GM23338 (cell line): ENCODE measurements at regions not wholly inside any gene's neighbourhood (a gene's known extent, or its start where the extent isn't known, plus 50 kb on each side); places are given as distances from the start of the nearest gene placed in this dataset.

Experiments
- ATAC-seq: fragments of 200-7000 bp; cut with Tn5 transposase; 3 replicates; pipeline ENCODE4 v1.9.1; 2020
- DNase-seq: peaks from one replicate; pipeline ENCODE4 v3.0.0-alpha.2; 2015; ENCODE audit warnings: low spot score
- H2AFZ ChIP-seq: fragments of 200-600 bp; sonication (generic); 2 replicates; pipeline ENCODE4 v1.8.0; 2016; ENCODE audit warnings: antibody characterized with exemption, mild to moderate bottlenecking, moderate library complexity
- H3F3A ChIP-seq: fragments of 200-600 bp; sonication (generic); replicated peaks from 2 replicates; pipeline ENCODE4 v1.8.0; 2017; ENCODE audit warnings: antibody characterized with exemption, mixed run types, low read depth
- H3K27ac ChIP-seq: fragments of 200-600 bp; sonication (generic); 2 replicates; pipeline ENCODE4 v1.6.1; 2016; ENCODE audit warnings: low read depth
- H3K27me3 ChIP-seq: fragments of 200-600 bp; sonication (generic); 2 replicates; pipeline ENCODE4 v1.8.0; 2016; ENCODE audit warnings: mild to moderate bottlenecking, mixed run types, moderate library complexity; ENCODE audit not compliant: insufficient read depth
- H3K36me3 ChIP-seq: fragments of 200-600 bp; sonication (generic); 2 replicates; pipeline ENCODE4 v1.8.0; 2016; ENCODE audit warnings: mild to moderate bottlenecking; ENCODE audit not compliant: insufficient read depth
- H3K4me1 ChIP-seq: fragments of 200-600 bp; sonication (generic); 2 replicates; pipeline ENCODE4 v1.8.0; 2016; ENCODE audit warnings: mild to moderate bottlenecking, moderate library complexity; ENCODE audit not compliant: insufficient read depth
- H3K4me2 ChIP-seq: fragments of 200-600 bp; sonication (generic); 2 replicates; pipeline ENCODE4 v1.7.1; 2017; ENCODE audit warnings: mixed run types
- H3K4me3 ChIP-seq: fragments of 200-600 bp; sonication (generic); 2 replicates; pipeline ENCODE4 v1.6.1; 2016; ENCODE audit warnings: mixed run types
- H3K79me2 ChIP-seq: fragments of 200-600 bp; sonication (generic); replicated peaks from 2 replicates; pipeline ENCODE4 v1.8.0; 2017; ENCODE audit warnings: mild to moderate bottlenecking; ENCODE audit not compliant: insufficient read depth
- H3K9me2 ChIP-seq: fragments of 200-600 bp; sonication (generic); 2 replicates; pipeline ENCODE4 v1.8.0; 2017; ENCODE audit not compliant: insufficient read depth
- H4K20me1 ChIP-seq: fragments of 200-600 bp; sonication (generic); replicated peaks from 2 replicates; pipeline ENCODE4 v1.8.0; 2017; ENCODE audit warnings: mild to moderate bottlenecking; ENCODE audit not compliant: insufficient read depth
- H3K27ac Mint-ChIP-seq: 2 replicates; pipeline ENCODE4 v1.8.0; 2020; ENCODE audit warnings: inconsistent platforms, mild to moderate bottlenecking, moderate library complexity, mixed read lengths
- H3K27me3 Mint-ChIP-seq: 3 replicates; pipeline ENCODE4 v1.8.0; 2022; ENCODE audit warnings: low read depth, mild to moderate bottlenecking, moderate library complexity, mixed read lengths, inconsistent platforms; ENCODE audit not compliant: insufficient read depth, poor library complexity
- H3K36me3 Mint-ChIP-seq: 3 replicates; pipeline ENCODE4 v1.8.0; 2021; ENCODE audit warnings: low read depth, mild to moderate bottlenecking, inconsistent platforms, moderate library complexity, mixed read lengths
- H3K4me1 Mint-ChIP-seq: 3 replicates; pipeline ENCODE4 v1.8.0; 2020; ENCODE audit warnings: mild to moderate bottlenecking, inconsistent platforms, mixed read lengths
- H3K4me3 Mint-ChIP-seq: 3 replicates; pipeline ENCODE4 v1.8.0; 2021; ENCODE audit warnings: moderate library complexity, mild to moderate bottlenecking, inconsistent platforms, mixed read lengths
- H3K9me3 Mint-ChIP-seq: 3 replicates; pipeline ENCODE4 v1.8.0; 2020; ENCODE audit warnings: moderate library complexity, mild to moderate bottlenecking, inconsistent platforms, mixed read lengths
- CREB1 ChIP-seq: fragments of 250-450 bp; sonication (Bioruptor Pico); IDR thresholded peaks from 2 replicates; pipeline ENCODE4 v1.5.0; 2020; ENCODE audit warnings: low read depth, mild to moderate bottlenecking, moderate library complexity
- JUNB ChIP-seq: IDR thresholded peaks from one replicate; pipeline ENCODE4 v1.6.1; 2016; ENCODE audit warnings: antibody characterized with exemption; ENCODE audit not compliant: unreplicated experiment
- STAT1 ChIP-seq: IDR thresholded peaks from one replicate; pipeline ENCODE4 v1.6.1; 2016; ENCODE audit warnings: antibody characterized with exemption; ENCODE audit not compliant: unreplicated experiment
- ZNF114 ChIP-seq: fragments of 250-450 bp; sonication (Bioruptor Pico); IDR thresholded peaks from 2 replicates; pipeline ENCODE4 v1.5.0; 2020; ENCODE audit warnings: mild to moderate bottlenecking, moderate library complexity
- ZNF331 ChIP-seq: fragments of 250-450 bp; sonication (Bioruptor Pico); IDR thresholded peaks from 2 replicates; pipeline ENCODE4 v1.5.0; 2020; ENCODE audit warnings: low read depth, mild to moderate bottlenecking, moderate library complexity
- TF ChIP-seq, protein P1 (sequence below): fragments of 250-450 bp; sonication (Bioruptor Pico); IDR thresholded peaks from 2 replicates; pipeline ENCODE4 v1.5.0; 2020; ENCODE audit warnings: mild to moderate bottlenecking, moderate library complexity
- TF ChIP-seq, protein P2 (sequence below): IDR thresholded peaks from one replicate; pipeline ENCODE4 v1.6.1; 2018; ENCODE audit warnings: antibody characterized with exemption; ENCODE audit not compliant: unreplicated experiment
- TF ChIP-seq, protein P3 (sequence below), 2 experiments: fragments of 200-600 bp in 1 of 2; sonication (generic) in 1 of 2; conservative IDR thresholded peaks; 2 replicates each; pipeline versions ENCODE4 v1.5.1 to v1.6.1; 2016 to 2017; ENCODE audit warnings: antibody characterized with exemption in 2 of 2, low read depth in 2 of 2, mild to moderate bottlenecking in 2 of 2, moderate library complexity in 1 of 2

DNA sequence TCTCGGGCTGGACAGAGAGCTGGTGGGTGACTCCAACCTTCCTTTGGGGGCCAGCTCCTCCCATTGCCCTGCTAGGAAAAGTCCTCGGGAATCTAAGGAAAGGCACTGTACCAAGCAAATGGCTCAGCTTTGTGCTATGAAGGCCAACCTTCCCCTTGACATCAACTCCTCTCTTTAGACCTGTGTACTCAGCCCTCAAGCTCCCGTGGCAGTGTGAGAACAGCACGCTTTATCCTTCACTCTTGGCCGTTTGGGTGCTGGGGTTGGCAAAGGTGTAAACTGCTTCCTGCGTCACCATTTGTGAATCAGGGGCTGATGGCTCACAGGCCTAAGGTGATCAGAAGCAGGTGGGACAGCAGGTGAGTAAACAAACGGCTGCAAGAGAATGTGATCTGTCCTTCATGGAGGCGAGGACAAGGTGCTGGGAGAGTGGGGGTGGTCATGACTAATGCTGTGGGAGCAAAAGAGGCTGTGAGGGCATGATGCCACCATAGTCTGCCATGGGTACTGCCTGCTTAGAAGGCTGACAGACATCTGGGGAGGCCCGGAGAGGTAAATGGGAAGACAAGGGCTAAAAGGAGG, 165.2 kb upstream of the TPM1 start:
- Histone ChIP-seq H2AFZ (0 out of 2 replicates have a peak overlapping the region, but pooled peaks have one; percentile 5), H3K27ac (no peak overlapping the region), H3K27me3 (no peaks in the 10 kb centered on the region), H3K4me3 (no peak overlapping the region), H3K9me2 (no peaks in the 10 kb centered on the region), H3F3A (no peaks in the 10 kb centered on the region), H3K4me2 (no peak overlapping the region), H3K36me3 (no peaks in the 10 kb centered on the region; the same call in 1 of the 2 replicates), H3K79me2 (no peaks in the 10 kb centered on the region), H3K4me1 (no peaks in the 10 kb centered on the region), H4K20me1 (no peaks in the 10 kb centered on the region)
- H3K4me3 Mint-ChIP-seq, result no peak overlapping the region
- DNase-seq, result no peak
- H3K27ac Mint-ChIP-seq, result no peak overlapping the region
- H3K27me3 Mint-ChIP-seq, result peaks cover 2% of the 10 kb centered on the region
- ATAC-seq, result no peak
- H3K4me1 Mint-ChIP-seq, result peaks cover 39% of the 10 kb centered on the region
- H3K36me3 Mint-ChIP-seq, result no peaks in the 10 kb centered on the region
- no peaks in the 10 kb centered on the region; the same call in 2 of the 3 replicates for H3K9me3 Mint-ChIP-seq
- TF ChIP-seq, protein P1, sequence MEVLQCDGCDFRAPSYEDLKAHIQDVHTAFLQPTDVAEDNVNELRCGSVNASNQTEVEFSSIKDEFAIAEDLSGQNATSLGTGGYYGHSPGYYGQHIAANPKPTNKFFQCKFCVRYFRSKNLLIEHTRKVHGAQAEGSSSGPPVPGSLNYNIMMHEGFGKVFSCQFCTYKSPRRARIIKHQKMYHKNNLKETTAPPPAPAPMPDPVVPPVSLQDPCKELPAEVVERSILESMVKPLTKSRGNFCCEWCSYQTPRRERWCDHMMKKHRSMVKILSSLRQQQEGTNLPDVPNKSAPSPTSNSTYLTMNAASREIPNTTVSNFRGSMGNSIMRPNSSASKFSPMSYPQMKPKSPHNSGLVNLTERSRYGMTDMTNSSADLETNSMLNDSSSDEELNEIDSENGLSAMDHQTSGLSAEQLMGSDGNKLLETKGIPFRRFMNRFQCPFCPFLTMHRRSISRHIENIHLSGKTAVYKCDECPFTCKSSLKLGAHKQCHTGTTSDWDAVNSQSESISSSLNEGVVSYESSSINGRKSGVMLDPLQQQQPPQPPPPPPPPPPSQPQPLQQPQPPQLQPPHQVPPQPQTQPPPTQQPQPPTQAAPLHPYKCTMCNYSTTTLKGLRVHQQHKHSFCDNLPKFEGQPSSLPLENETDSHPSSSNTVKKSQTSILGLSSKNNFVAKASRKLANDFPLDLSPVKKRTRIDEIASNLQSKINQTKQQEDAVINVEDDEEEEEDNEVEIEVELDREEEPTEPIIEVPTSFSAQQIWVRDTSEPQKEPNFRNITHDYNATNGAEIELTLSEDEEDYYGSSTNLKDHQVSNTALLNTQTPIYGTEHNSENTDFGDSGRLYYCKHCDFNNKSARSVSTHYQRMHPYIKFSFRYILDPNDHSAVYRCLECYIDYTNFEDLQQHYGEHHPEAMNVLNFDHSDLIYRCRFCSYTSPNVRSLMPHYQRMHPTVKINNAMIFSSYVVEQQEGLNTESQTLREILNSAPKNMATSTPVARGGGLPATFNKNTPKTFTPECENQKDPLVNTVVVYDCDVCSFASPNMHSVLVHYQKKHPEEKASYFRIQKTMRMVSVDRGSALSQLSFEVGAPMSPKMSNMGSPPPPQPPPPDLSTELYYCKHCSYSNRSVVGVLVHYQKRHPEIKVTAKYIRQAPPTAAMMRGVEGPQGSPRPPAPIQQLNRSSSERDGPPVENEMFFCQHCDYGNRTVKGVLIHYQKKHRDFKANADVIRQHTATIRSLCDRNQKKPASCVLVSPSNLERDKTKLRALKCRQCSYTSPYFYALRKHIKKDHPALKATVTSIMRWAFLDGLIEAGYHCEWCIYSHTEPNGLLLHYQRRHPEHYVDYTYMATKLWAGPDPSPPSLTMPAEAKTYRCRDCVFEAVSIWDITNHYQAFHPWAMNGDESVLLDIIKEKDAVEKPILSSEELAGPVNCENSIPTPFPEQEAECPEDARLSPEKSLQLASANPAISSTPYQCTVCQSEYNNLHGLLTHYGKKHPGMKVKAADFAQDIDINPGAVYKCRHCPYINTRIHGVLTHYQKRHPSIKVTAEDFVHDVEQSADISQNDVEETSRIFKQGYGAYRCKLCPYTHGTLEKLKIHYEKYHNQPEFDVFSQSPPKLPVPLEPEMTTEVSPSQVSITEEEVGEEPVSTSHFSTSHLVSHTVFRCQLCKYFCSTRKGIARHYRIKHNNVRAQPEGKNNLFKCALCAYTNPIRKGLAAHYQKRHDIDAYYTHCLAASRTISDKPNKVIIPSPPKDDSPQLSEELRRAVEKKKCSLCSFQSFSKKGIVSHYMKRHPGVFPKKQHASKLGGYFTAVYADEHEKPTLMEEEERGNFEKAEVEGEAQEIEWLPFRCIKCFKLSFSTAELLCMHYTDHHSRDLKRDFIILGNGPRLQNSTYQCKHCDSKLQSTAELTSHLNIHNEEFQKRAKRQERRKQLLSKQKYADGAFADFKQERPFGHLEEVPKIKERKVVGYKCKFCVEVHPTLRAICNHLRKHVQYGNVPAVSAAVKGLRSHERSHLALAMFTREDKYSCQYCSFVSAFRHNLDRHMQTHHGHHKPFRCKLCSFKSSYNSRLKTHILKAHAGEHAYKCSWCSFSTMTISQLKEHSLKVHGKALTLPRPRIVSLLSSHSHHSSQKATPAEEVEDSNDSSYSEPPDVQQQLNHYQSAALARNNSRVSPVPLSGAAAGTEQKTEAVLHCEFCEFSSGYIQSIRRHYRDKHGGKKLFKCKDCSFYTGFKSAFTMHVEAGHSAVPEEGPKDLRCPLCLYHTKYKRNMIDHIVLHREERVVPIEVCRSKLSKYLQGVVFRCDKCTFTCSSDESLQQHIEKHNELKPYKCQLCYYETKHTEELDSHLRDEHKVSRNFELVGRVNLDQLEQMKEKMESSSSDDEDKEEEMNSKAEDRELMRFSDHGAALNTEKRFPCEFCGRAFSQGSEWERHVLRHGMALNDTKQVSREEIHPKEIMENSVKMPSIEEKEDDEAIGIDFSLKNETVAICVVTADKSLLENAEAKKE (CRISPR knock-in tag), result no peak
- TF ChIP-seq, protein P2, sequence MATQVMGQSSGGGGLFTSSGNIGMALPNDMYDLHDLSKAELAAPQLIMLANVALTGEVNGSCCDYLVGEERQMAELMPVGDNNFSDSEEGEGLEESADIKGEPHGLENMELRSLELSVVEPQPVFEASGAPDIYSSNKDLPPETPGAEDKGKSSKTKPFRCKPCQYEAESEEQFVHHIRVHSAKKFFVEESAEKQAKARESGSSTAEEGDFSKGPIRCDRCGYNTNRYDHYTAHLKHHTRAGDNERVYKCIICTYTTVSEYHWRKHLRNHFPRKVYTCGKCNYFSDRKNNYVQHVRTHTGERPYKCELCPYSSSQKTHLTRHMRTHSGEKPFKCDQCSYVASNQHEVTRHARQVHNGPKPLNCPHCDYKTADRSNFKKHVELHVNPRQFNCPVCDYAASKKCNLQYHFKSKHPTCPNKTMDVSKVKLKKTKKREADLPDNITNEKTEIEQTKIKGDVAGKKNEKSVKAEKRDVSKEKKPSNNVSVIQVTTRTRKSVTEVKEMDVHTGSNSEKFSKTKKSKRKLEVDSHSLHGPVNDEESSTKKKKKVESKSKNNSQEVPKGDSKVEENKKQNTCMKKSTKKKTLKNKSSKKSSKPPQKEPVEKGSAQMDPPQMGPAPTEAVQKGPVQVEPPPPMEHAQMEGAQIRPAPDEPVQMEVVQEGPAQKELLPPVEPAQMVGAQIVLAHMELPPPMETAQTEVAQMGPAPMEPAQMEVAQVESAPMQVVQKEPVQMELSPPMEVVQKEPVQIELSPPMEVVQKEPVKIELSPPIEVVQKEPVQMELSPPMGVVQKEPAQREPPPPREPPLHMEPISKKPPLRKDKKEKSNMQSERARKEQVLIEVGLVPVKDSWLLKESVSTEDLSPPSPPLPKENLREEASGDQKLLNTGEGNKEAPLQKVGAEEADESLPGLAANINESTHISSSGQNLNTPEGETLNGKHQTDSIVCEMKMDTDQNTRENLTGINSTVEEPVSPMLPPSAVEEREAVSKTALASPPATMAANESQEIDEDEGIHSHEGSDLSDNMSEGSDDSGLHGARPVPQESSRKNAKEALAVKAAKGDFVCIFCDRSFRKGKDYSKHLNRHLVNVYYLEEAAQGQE, result no peak
- no peak for TF ChIP-seq ZNF331 (CRISPR knock-in tag)
- no peak for TF ChIP-seq STAT1
- TF ChIP-seq, protein P3, sequence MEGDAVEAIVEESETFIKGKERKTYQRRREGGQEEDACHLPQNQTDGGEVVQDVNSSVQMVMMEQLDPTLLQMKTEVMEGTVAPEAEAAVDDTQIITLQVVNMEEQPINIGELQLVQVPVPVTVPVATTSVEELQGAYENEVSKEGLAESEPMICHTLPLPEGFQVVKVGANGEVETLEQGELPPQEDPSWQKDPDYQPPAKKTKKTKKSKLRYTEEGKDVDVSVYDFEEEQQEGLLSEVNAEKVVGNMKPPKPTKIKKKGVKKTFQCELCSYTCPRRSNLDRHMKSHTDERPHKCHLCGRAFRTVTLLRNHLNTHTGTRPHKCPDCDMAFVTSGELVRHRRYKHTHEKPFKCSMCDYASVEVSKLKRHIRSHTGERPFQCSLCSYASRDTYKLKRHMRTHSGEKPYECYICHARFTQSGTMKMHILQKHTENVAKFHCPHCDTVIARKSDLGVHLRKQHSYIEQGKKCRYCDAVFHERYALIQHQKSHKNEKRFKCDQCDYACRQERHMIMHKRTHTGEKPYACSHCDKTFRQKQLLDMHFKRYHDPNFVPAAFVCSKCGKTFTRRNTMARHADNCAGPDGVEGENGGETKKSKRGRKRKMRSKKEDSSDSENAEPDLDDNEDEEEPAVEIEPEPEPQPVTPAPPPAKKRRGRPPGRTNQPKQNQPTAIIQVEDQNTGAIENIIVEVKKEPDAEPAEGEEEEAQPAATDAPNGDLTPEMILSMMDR (conservative IDR thresholded peaks at IDR 0.05; ENCODE audit: low read depth in 2 of 2), result no peak
- TF ChIP-seq JUNB, result no peak
- no peak for TF ChIP-seq ZNF114 (CRISPR knock-in tag)
- no peak for TF ChIP-seq CREB1 (CRISPR knock-in tag)
